NCI-H524 (cell line): ENCODE measurements at regions not wholly inside any gene's neighbourhood (a gene's known extent, or its start where the extent isn't known, plus 50 kb on each side); places are given as distances from the start of the nearest gene placed in this dataset.

Source experiments
- DNase-seq, 2 experiments: peaks; one replicate each; lab custom pipeline; 2025; lab: John Stamatoyannopoulos, UW

DNA sequence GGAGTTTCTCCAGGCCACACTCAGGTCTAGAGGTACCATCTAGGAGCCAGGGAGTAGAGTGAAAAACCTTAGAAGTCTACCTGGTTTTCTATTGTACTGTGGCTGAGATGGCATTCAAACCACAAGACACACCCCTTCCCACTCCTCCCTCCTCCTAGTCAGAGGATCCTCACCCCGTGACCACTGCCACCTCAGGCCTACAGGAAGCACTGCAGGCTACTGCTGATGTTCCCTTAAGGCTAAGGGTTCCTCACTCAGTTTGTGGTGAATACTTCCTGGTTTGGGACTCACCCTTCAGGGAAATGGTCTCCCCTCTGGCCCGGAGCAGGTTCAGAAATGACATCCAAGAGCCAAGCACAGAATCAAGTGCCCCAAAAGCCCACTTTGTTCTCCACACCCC is 1293.9 kb downstream of the JRKL start:
- DNase-seq: no peak

DNA sequence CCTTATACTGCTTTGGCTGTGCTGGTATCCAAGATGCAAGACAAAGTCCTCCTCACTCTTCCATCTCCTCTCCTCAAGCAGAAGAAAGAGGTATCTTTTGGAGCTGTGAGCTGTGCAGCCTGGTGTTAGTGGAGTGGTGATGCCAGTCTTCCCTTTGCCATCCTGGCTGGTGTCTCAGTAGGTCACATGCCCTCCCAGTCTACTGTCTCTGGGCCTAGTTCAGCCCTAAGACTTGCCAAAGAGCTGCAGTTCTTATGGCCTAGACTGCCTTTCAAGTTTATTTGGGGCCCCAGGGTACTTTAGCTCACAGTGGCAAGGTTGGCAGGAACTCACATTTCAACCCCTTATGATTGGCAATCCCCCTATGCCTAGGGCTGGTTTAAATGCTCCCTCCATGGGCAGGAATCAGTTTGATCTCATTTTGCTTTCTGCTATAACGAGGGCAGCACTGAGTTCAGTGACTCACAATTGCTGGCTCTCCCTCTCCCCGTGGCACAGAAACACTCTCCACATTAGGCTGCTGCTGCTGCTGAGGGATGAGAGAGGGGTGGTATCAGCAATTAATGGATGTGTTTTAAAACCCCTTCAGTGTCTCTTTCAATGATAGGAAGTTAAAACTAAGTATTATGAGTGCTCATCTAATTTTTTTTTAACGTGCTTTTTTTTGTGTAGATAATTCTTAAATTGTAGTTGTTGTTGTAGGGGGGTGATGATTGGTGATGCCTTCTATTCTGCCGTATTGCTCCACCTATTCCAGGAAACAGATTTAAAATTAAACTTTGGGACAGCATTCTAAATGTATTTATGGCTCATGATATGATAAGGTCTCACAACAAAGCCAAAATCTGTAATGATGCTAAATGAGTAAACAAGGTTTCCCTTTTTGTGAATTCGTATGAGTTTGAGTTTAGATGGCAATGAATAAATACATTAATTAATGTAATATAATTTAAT is 1295.0 kb downstream of the JRKL start:
- DNase-seq: no peak

DNA sequence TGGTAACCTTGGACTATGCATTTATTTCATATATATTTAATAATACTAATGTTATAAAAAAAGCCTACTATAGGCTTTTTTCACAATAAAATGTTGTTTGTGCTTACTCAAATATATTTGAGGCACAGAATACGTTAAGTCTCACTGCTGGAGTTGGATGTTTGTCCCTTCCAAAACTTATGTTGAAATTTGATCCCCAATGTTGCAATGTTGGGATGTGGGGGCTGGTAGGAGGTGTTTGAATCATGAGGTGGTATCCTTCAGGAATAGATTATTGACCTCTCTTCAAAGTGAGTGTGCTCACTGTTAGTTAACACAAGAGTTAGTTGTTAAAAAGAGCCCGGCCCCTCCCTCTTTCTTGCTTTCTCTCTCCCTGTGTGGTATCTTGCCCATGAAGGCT is 1295.9 kb downstream of the JRKL start:
- DNase-seq: no peak

DNA sequence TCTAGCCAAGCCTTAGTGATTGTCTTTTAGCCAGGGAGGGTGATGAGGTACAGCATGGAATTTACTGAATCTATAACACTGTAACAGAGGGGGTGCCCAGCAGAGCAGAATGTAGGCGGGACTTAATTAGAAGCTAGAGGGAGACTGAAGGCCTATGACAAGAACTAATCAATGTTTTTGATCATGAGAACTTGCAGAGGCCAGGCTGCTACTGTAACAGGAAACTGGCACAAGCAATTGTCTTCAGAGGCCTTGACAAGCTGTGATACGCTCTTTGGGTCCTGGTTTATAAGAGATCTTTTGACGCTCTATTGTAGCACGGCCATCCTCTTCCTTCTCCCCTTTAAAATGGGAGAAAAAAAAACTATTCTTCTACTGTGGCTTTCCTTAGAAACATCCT is 1297.3 kb downstream of the JRKL start:
- DNase-seq: no peak

DNA sequence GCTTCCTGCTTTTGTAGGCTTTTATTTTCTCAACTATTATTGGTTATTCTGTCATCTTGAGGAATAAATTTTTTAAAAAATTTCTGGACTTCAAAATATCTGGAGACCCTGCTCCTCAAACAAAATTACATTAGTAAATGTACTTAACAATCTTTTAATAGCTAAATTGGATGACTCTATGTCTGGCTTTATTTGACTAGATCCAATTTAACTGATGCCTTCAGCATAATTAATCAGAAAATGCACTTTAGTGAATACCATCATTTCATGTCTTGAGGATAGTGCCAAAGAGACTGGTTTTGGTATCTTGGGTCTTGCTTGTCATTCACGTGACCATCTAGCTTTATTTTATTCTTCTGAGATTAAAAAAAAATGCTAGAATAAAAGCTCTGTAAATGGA is 1301.2 kb downstream of the JRKL start:
- DNase-seq: no peak

DNA sequence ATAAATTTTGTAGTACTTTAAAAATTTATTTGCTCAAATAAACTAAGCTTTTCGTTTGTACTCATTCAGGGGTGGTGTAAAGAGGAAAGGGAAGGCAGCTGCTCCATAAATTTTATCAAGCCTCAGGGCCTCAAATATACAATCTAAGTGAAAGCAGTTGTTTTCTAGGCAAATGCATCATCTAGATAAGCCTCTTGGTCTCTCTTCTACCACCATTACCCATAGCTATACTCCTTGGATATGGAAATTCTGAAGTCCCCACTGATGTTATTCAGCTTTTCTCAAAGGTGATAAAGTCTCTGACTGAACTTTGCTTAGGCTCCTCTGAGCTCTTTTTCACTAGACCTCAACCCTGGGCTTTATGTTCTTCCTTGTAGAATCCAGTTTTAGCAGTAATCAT is 1313.1 kb downstream of the JRKL start:
- no peak for DNase-seq

DNA sequence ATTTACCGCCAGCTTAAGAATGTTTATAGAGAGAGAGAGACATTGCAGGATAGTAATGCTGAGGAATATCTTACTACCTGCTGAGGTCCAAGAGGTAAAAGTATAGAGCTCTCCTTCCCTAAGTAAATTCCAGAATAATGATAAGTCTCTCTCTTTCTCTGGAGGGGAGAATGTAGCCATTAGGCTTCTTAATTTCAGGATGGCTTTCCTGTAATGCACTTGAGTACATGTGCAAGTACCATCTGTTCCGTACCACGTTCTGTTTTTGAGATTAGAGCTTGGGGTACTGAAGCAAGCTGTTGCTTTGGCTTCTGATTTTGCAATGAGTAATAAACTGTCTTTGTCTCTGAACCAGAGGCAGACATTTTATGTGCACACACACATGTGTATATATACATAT is 1314.0 kb downstream of the JRKL start:
- DNase-seq: peak; percentile 85 to 91

DNA sequence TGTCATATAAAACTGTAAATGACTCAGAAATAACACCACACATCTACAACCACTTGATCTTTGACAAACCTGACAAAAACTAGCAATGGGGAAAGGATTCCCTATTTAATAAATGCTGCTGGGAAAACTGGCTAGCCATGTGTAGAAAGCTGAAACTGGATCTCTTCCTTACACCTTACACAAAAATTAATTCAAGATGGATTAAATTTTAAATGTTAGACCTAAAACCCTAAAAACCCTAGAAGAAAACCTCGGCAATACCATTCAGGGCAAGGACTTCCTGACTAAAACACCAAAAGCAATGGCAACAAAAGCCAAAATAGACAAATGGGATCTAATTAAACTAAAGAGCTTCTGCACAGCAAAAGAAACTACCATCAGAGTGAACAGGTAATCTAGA is 1315.3 kb upstream of the CNTN5 start:
- DNase-seq: peak in 1 of 2 experiments; percentile 7

DNA sequence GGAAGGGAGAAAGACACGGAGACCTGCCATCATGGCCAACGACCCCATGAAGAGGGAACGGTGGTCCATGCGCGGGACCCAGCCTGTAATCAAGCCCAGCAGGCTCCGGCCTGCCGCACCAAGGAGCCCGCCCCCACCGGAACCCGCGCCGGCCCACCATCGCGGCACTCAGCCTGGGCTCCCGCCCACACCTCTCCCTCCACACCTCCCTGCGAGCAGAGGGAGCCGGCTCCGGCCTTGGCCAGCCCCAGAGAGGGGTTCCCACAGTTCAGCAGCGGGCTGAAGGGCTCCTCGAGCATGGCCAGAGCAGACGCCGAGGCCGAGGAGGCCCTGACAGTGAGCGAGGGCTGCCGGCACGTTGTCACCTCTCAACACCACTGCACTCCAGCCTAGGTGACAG is 1302.8 kb upstream of the CNTN5 start:
- DNase-seq: no peak

DNA sequence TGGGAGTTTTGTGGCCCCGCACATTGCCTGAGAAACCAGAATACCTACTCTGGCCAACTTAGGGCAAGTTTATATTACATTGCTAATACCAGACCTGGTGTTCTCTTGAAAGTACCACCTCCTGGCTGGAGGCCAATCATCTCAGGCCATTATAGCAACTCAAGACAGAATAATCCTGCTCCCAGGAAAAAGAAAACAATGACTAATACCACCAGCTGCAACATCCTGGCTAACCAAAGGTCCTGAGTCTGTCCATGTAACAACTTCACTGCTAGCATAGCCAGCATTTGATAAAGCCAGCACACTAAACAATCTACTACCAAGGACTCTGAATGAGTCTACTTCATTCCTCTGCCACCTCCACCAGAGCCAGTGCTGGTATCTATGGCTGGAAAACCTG is 1298.7 kb upstream of the CNTN5 start:
- DNase-seq: peak; percentile 29 to 76

DNA sequence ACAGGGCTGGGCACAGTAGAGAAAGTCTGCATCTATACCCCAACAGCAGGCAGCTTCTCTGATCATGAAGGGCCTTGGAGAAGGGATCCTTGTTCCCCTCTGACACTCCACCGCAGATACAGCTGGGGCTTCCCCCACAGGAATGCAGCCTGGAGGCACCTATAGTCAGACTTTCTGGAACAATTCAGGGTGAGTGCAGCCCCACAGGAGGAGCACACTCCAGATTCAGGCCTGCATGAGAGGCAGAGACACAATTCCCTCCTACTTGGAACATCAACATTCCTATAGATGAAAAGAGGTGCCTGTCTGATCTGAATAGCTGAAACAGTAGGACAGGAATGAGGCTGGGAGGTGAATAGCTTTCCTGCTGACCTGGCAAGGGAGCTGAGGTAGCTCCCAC is 1298.0 kb upstream of the CNTN5 start:
- DNase-seq: no peak

DNA sequence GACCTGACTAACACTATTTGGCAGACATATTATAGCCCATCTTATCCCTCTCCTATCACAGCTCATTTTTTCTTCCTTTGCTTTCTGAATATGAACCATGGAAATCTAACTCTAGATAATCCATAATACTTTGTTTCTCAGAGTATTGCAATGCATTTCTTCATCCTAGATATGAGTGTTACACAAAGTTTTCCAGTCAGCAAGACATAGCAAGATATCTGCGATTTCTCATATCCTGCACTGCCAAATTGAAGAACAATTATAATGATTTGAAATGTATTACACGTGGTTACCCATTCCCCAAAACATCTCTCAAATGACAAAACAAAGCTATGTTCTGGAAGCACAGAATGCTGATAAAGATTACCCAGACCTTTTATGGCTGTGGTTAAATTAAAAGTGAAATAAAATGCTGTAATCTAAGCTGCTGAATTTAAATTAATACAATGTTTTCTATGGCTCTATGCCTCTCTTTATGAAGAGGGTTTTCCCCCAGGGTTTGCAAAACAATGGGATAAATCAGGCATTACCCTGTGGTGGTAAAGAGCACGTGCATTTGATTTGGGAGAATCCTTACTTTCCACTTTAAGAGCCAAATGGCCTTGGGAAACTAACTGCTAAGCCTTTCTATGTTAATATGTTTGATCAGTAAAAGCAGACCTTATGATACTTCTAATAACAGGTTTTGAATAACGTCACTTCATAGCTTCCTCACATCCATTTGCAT is 1291.0 kb upstream of the CNTN5 start:
- no peak for DNase-seq

DNA sequence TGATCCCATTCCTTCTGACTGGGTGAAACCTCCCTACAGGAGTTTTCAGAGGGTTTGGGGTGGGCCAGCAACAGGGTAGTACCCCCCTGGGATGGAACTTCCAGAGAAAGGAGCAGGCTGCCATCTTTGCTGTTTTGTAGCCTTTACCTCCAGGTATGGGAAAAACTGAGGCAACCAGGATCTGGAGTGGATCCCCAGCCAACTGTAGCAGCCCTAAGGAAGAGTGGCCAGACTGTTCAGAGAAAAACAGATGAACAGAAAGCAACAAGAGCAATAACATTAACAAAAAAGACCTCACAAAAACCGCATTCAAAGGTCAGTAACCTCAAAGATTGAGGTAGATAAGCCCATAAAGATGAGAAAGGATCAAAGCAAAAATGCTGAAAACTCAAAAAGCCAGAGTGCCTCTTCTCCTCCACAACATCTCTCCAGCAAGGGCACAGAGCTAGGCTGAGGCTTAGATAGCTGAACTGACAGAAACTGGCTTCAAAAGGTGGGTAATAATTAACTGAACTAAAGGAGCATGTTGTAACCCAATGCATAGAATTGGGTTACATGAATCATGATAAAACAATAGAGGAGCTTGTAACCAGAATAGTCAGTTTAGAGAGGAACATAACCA is 1288.6 kb upstream of the CNTN5 start:
- DNase-seq: no peak

DNA sequence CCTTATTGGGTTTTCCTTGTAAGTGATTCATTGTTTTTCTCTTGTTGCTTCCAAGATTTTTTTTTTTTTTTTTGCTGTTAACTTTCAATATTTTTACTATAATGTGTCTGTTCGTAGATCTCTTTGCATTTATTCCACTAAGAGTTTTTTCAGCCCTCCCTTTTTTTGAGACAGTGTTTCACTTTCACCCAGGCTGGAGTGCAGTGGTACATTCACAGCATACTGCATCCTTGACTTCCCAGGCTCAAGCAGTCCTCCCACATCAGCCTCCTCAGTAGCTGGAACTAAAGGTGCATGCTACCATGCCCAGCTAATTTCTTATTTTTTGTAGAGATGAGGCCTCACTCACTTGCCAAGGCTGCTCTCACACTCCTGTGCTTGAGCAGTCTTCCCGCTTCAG is 1282.0 kb upstream of the CNTN5 start:
- no peak for DNase-seq

DNA sequence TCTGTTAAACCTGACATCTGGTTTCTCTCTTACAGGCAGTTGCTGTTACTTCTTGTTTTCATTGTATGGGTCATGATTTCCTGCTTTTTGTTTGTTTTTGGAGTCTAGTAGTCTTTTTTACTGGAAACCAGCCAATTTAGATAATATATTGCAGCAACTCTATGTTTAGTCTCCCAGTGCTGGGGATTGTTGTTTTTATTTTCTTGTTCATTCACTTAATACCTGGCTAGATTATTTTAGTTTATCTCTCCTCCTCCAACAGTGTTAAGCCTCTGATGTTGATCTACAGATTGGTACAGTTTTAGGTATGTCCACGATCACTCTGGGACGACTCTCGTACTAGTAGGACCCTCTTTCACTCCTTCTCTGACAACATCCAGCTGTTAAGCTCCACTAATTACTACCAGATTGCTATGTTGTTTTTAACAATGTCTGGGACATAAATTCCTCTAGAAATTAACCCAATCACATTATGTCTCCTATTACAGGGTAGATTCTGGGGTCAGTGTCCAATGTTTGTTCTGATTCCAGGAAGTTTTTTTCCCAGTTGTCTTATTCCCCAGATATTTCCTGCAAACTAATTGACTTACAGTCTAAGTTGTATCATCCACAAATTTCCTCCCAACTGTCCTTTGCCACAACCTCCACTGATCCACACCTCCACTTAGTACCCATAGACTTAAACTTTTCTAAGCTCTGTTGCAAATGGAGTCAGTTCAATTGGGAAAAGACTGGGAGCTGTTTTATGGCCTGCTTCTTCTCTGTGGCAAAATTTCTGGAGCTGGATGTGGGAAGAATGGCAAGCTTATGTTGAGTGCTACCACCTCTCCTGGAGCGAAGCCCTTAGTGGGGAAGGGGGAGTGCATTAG is 1280.6 kb upstream of the CNTN5 start:
- no peak for DNase-seq

DNA sequence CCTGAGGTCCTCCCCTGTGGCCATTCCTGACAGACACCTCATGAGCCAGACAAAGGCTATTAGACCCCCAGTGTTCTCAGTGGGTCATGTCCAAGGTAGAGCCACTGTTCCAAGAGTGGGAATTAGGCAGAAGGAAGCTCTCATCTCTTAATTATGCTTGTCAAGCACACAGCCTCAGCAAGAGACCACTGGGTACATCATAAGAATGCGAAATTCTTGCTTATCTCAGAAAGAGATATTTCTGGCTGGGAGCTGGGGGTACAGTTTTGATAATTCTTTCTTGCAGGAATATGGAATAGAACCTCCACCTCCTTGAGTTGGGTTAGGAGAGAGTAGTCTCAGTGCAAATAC is 1280.0 kb upstream of the CNTN5 start:
- no peak for DNase-seq

DNA sequence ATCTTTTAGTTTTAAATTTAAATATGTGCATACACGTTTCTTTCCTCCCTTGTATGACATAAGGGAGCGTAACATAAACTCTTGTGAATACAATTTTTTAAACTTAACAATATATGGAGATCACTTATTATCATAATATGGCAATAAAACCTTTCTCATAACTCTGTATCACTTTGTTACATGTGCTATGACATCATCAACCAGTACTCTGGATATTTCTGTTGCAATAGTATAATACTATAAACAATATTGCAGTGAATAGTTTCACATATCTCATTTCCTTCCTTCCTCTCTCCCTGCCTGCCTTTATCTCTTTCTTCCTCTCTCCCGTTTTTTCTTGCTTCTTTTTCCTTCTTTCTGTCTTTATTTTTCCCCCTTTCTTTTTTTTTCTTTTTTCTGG is 1278.0 kb upstream of the CNTN5 start:
- DNase-seq: no peak

DNA sequence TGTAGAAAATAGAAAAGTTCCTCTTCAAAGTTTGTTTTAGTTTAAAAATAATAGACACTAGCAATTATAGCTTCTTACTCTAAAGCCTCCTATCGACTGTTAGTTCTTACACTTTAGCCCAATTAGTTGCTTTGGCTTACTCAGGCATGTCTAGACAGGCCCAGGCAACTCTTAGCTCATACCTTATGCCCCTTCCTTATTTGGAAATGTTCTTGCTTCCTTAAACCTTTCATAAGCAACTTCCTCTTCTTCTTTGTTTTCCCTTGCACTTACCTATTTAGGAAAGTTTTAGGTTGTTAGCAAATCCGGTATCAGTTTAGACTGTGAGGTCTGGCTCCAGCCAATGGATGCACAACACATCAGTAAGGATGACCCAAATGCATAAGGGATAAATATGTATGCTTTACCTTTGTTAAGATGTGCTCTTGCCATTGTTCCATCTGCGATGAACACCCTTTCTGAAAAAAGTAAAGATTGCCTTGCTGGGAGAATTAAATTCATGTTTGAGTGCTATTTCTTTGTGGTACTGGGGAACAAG is 1277.5 kb upstream of the CNTN5 start:
- peak; percentile 1 to 4 for DNase-seq

DNA sequence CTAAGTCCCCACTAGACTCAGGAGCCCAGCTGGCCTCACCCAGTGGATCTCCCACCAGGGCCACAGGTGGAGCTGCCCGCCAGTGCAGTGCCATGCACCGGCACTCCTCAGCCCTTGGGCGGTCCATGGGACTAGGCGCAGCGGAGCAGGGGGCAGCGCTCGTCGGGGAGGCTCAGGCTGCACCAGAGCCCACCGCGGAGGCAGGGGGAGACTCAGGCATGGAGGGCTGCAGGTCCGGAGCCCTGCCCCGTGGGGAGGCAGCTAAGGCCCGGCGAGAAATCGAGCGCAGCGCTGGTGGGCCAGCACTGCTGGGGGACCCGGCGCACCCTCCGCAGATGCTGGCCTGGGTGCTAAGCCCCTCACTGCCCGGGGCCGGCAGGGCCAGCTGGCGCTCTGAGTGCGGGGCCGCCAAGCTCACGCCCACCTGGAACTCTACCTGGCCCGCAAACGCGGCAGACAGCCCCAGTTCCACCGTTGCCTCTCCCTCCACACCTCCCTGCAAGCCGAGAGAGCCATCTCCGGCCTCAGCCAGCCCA is 1275.2 kb upstream of the CNTN5 start:
- no peak for DNase-seq

DNA sequence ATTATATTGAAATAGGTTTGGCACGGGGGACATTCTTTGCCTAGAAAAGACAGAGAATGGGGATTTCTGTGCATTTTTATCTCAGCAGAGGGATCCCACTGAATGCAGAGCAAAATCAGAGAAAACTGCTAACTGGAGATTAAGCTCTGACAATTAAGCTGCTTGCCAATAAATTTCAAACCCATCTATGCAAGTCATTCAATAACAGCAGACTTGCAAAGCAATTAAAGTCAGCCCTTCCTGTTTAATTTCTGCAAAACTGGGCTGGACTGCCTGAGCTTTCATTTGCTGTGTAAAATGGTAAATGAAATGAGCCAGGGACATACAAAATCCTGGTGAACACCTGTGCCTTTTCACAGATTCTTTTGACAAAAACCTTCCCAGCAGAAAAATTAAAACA is 1273.9 kb upstream of the CNTN5 start:
- DNase-seq: no peak

DNA sequence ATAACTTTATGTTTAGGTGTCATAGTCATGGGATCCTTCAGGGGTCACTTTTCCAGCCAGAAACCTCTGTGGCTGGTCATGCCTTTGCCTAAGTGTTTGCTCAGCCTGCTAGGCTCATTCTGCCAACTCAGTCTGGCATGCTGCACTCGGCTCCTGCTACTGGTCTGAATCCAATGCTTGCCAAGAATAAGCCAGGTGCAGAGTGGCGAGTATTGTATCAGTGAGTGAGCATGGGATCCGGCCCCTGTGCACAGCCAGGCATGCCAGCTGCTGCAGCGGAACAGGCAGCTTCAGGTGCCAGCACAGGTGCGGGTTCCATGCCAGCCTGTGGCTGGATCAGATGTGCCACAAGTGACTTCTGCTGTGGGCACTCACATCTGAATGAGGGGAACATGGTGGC is 1269.3 kb upstream of the CNTN5 start:
- DNase-seq: no peak

DNA sequence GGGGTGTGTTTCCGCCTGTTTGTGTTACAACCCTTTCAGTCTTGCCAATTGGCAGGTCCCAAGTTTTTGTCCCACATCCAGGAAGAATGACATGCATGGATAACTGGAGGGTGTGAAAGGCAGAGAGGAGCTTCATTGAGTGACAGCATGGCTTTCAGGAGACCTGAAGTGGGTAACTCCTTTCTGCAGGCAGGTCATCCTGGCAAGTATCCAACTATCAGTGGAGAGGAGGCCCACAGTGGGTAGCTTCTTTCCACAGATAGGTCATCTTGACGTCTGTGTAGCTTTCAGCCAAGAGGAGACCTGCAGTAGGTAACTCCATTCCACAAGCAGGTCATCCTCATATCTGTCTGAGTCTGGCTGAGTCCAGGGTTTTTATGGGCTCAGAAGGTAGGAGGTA is 1268.8 kb upstream of the CNTN5 start:
- no peak for DNase-seq
